Heart left ventricle (tissue), 16 donors: ENCODE measurements at regions not wholly inside any gene's neighbourhood (a gene's known extent, or its start where the extent isn't known, plus 50 kb on each side); places are given as distances from the start of the nearest gene placed in this dataset.

Experiments used
- ATAC-seq, 4 donors: fragments of 200-7000 bp; cut with Tn5 transposase; one replicate each; pipeline ENCODE4 v1.9.1; 2020 to 2022; ENCODE audit warnings: moderate library complexity in 4 of 4, mild to moderate bottlenecking in 3 of 4, moderate number of reproducible peaks in 1 of 4
- DNase-seq, 5 donors: peaks; one replicate each; pipeline ENCODE4 v3.0.0-alpha.2; 2020
- H3K27ac ChIP-seq, 12 donors: fragments of 200-600 bp; sonication (generic) in 4 of 12; one replicate each; pipeline versions ENCODE4 v1.5.0 to v1.8.0; 2016 to 2022; ENCODE audit warnings: mild to moderate bottlenecking in 2 of 12
- H3K27me3 ChIP-seq, 9 donors: fragments of 200-600 bp; sonication (generic) in 2 of 9; one replicate each; pipeline versions ENCODE4 v1.5.1 to v1.8.0; 2016 to 2022; ENCODE audit warnings: mild to moderate bottlenecking in 3 of 9
- H3K36me3 ChIP-seq, 9 donors: fragments of 200-600 bp; sonication (generic) in 2 of 9; one replicate each; pipeline versions ENCODE4 v1.5.0 to v1.8.0; 2018 to 2022; ENCODE audit warnings: mild to moderate bottlenecking in 2 of 9
- H3K4me1 ChIP-seq, 12 donors: fragments of 200-600 bp; sonication (generic) in 4 of 12; one replicate each; pipeline versions ENCODE4 v1.5.0 to v1.8.0; 2016 to 2022; ENCODE audit warnings: mild to moderate bottlenecking in 3 of 12
- H3K4me3 ChIP-seq, 12 donors: fragments of 200-600 bp; sonication (generic) in 4 of 12; one replicate each; pipeline versions ENCODE4 v1.5.0 to v1.8.0; 2017 to 2022; ENCODE audit warnings: mild to moderate bottlenecking in 9 of 12, moderate library complexity in 4 of 12
- H3K9me3 ChIP-seq, 12 donors: fragments of 200-600 bp; sonication (generic) in 4 of 12; one replicate each; pipeline versions ENCODE4 v1.5.0 to v1.8.0; 2016 to 2022; ENCODE audit warnings: mild to moderate bottlenecking in 1 of 12
- POLR2A ChIP-seq, 2 donors: fragments of 450-650 bp; IDR thresholded peaks; one replicate each; pipeline ENCODE4 v1.6.1; 2017; ENCODE audit warnings: antibody characterized with exemption in 2 of 2, mild to moderate bottlenecking in 2 of 2, moderate library complexity in 2 of 2
- WGBS, 4 donors: extraction: QIAGEN DNeasy Blood & Tissue Kit in 2 of 4; methylation state at CpG; one replicate each; pipeline versions ENCODE4 v1.1.5 to v1.1.7; 2013 to 2018; 5-methylcytosine and 5-hydroxymethylcytosine counted together
- intact Hi-C, 10 donors: fragments of 100-400 bp; cut with DNase I; formaldehyde crosslinking; loops; one replicate each; pipeline versions ENCODE4 v1.11.1 to v1.14.2; 2022
- TF ChIP-seq, protein P1 (sequence below), 12 donors: fragments of 200-600 bp; sonication (generic) in 4 of 12; IDR thresholded peaks; one replicate each; pipeline versions ENCODE4 v1.5.0 to v1.8.0; 2018 to 2022; ENCODE audit warnings: antibody characterized with exemption in 12 of 12, mild to moderate bottlenecking in 5 of 12
- donor health status: ischemic (EF 13 %, LVEDD 7.1; RV severe dilation, severe dysfunction).
- donor health status: healthy with polysubstance abuse.
- donor health status: DM: no; HTN: yes; CAD: no.
- donor health status: DM: no; HTN: no; CAD: no.
- donor health status: ischemic (EF 25% LVEDD 6.9; RV normal size, moderate dysfunction).
- donor health status: ischemic (EF 25% LVEDD 5.7; RV mildly dilated, moderate dysfunction).
- donor health status: healthy.
- donor health status: DM: yes; HTN: yes; CAD: no.
- donor health status: ischemic (EF 35%, LVEDD 5.7; RV mildly dilated, moderate dysfunction).
- donor health status: nonischemic (EF 11% LVEDD 7.7; RV severe dilation, severe dysfunction).
- donor health status: DM: yes; HTN: yes; CAD: no.
- donor health status: PGD.
- donor health status: ischemic (EF 29% LVEDD 5.4; RV normal size, mild dysfunction).
- donor health status: nonischemic (EF 23%, LVEDD 6.1; RV moderate dilation, normal function).

- no peak for ATAC-seq
- TF ChIP-seq, protein P1, sequence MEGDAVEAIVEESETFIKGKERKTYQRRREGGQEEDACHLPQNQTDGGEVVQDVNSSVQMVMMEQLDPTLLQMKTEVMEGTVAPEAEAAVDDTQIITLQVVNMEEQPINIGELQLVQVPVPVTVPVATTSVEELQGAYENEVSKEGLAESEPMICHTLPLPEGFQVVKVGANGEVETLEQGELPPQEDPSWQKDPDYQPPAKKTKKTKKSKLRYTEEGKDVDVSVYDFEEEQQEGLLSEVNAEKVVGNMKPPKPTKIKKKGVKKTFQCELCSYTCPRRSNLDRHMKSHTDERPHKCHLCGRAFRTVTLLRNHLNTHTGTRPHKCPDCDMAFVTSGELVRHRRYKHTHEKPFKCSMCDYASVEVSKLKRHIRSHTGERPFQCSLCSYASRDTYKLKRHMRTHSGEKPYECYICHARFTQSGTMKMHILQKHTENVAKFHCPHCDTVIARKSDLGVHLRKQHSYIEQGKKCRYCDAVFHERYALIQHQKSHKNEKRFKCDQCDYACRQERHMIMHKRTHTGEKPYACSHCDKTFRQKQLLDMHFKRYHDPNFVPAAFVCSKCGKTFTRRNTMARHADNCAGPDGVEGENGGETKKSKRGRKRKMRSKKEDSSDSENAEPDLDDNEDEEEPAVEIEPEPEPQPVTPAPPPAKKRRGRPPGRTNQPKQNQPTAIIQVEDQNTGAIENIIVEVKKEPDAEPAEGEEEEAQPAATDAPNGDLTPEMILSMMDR (IDR thresholded peaks at IDR 0.05) = no peak
- no peak for TF ChIP-seq POLR2A (IDR thresholded peaks at IDR 0.05)
- H3K27me3 ChIP-seq = no peaks in the 10 kb centered on the region
Observed at GRCh38 chr5:56637321-56637920, 177.9 kb upstream of the MAP3K1 start.

DNA sequence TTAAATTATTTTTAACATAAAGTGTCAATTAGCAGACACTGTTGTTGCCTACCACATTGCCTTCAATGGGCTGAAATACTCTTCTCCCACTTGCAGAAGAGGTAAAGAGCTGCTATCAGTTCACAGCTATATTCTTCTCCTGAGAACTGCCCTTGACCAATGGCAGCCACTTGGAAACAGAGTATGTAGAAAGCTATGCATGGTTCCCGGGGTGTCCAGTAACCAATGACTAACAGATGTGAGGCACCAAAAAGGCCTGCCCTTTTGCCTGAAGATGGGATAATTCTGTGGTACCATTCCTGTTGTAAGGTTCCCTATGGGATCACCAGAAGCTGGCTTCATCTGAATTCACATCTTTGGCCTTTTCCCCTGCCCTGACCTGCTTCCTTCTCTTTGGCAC, 181.4 kb upstream of the MAP3K1 start:
- WGBS, 4 donors = 81 to 100% (median 94%) methylated on average over 1 of the region's 1 CpG
- intact Hi-C loops = no loop called here

More at GRCh38 chr5:56637321-56637920, 177.9 kb upstream of the MAP3K1 start:
- Histone ChIP-seq H3K36me3 (no peaks in the 10 kb centered on the region), H3K4me1 (peaks cover 0 to 25% (median 0%) of the 10 kb centered on the region in 12 donors), H3K27ac (no peak overlapping the region), H3K4me3 (no peak overlapping the region), H3K9me3 (no peaks in the 10 kb centered on the region)
- intact Hi-C loops = no loop called here
- no peak for DNase-seq
- 55 to 70% (median 66%) methylated on average over 3 of the region's 3 CpGs for WGBS, 4 donors

GRCh38 chr5:56632939-56633338, 182.4 kb upstream of the MAP3K1 start:
- TF ChIP-seq, protein P1 (IDR thresholded peaks at IDR 0.05) = no peak
- no peak for TF ChIP-seq POLR2A (IDR thresholded peaks at IDR 0.05)
- Histone ChIP-seq H3K27ac (no peak overlapping the region), H3K4me1 (no peaks in the 10 kb centered on the region), H3K36me3 (no peaks in the 10 kb centered on the region), H3K27me3 (no peaks in the 10 kb centered on the region), H3K9me3 (peaks cover 0 to 5% (median 0%) of the 10 kb centered on the region in 12 donors), H3K4me3 (no peak overlapping the region)
- DNase-seq (no peak), ATAC-seq (no peak)
- intact Hi-C loops = no loop called here
- 64 to 84% (median 76%) methylated on average over 1 of the region's 1 CpG for WGBS, 4 donors

More for the DNA sequence above, 181.4 kb upstream of the MAP3K1 start:
- ATAC-seq (no peak), DNase-seq (no peak)
- H3K36me3 ChIP-seq = no peaks in the 10 kb centered on the region
- TF ChIP-seq, protein P1 (IDR thresholded peaks at IDR 0.05) = no peak
- TF ChIP-seq POLR2A (IDR thresholded peaks at IDR 0.05) = no peak
- peaks cover 0 to 1% (median 0%) of the 10 kb centered on the region in 12 donors for H3K4me1 ChIP-seq
- H3K9me3 ChIP-seq = no peaks in the 10 kb centered on the region
- H3K27me3 ChIP-seq = no peaks in the 10 kb centered on the region
- H3K27ac ChIP-seq = no peak overlapping the region
- no peak overlapping the region for H3K4me3 ChIP-seq

- TF ChIP-seq, protein P1 (IDR thresholded peaks at IDR 0.05) = no peak
- no peak for TF ChIP-seq POLR2A (IDR thresholded peaks at IDR 0.05)
- Histone ChIP-seq H3K4me1 (no peaks in the 10 kb centered on the region), H3K27ac (no peak overlapping the region), H3K27me3 (no peaks in the 10 kb centered on the region), H3K9me3 (peaks cover 0 to 11% (median 2%) of the 10 kb centered on the region in 12 donors), H3K36me3 (no peaks in the 10 kb centered on the region), H3K4me3 (no peak overlapping the region)
- intact Hi-C loops = no loop called here
- ATAC-seq = no peak
- no peak for DNase-seq
- WGBS, 4 donors = 70 to 88% (median 86%) methylated on average over 2 of the region's 2 CpGs
Observed at GRCh38 chr5:56632199-56632598, 183.2 kb upstream of the MAP3K1 start.
